GDM1 (cell line): ENCODE measurements at regions not wholly inside any gene's neighbourhood (a gene's known extent, or its start where the extent isn't known, plus 50 kb on each side); places are given as distances from the start of the nearest gene placed in this dataset.
"Not testable (repeated sequence)": the region's sequence is repeated elsewhere in the genome, so short reads cannot be mapped to it uniquely, and the experiment has no call there.

ENCODE experiments used
- DNase-seq: peaks from one replicate; lab custom pipeline; 2025; lab: John Stamatoyannopoulos, UW

DNA sequence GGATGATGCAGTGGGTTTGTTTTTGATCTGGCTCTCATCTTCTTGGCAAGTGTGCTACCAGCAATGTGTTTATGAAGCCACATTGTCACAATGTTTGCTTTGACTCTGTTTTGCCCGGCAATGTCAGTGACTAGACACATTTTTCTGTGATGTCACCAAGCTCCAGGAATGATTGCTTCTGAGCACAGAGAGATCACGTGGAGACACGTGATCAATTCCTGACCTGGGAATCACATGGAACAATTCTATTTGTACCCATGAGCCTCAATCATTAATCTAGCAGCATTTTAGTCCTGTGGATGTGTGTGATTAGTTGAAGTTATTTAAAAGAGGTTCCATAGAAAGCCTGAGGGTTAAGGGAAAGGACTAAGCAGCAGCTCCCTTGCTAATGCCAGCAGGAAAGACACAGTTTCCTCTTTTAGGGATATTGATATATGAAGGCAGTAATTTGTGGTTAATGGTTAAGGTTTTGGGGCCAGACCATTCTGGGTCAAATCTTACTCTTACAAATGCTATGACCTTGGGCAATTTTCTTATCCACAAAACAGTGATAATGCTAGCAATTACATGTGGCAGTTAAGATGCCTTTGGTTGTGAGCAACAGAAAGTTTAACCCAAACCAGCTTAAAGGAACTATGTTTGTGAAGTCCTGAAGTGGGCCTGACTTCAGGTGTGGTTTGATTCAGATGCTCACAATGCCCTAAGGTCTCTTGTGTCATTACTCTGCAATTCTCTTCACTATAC, 59.0 kb downstream of the FASLG start:
- DNase-seq = no peak

DNA sequence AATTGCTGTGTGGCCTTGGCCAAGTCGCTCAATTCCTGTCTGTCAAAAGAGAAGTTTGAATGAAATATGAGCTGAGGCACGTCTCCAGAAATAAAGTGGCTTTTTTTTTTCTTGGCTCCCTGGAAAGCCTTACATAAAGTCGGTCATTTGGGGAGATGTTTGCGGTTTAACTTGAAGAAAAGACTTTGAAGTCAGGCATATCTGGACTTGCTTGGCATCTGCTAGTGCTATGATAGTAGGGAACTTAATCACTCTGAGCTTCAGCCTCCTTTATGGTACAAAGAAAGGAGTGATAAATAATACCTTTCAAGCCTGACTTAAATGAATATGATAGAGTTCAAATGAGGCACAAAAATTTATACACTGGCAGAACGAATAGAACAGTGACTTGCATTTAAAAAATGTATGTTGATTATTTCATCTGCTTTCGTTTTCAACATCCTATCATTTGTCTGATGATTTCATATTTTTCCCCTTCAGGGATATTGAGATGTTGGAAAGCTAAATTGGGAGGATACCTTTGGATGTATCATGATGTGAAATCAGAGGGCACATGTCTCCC, 60.2 kb downstream of the FASLG start:
- peak; percentile 18 for DNase-seq

DNA sequence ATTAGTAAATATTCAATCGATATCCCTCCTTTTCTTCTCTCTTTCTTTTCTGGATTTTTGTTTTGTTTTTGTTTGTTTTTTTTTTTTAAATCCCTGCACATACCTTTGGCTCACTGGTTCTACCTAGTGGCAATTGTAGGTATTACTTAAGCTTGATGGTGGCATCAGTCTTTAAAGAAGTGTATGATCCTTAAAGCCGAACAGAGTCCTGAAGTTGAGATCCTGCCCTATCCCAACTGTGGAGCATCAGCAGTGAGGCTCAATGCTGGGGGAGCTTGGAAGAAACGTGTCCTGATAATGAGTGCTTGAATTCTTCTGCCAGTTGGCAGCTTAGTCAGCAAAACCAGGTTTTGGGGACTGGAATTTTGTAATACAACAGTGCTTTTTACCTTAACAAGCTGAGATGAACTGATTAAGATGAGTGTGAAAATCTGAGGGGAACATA, 60.8 kb downstream of the FASLG start:
- DNase-seq = peak; percentile 35

DNA sequence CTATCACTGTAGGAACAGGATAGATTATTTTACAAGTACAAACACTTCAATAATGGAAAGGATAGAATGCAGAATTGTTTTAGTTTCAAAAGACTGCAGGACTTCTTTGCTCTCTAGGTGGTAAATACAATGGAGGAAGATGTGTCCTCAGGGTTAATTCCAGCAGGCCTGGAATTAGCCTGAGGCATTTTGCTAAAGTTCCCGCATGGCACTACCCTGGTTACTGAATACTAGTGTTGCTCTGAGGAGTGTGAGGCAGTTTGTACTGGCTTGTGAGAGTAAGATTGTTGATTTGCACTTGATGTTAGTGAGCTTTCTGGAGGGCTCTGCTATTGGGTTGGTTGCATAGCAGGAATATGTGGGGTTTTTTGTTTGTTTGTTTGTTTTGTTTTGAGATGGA, 61.4 kb downstream of the FASLG start:
- DNase-seq = no peak

DNA sequence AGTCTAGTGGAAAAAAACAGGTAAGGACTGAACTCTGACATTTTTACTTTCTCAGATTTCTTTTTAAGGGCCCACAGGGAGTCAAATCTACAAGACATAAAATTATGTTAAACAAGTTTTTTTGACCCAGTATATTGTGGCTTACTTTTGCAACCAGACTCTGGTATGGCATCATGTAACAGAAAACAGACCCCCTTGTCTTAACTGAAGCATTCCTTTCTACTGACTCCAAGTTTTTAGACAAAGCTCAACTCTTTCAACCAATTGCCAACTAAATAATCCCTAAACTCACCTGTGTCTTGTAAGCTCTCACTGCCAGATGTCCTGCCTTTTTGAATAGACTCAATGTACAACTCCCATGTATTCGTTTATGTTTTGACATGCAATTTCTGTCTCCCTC, 64.3 kb downstream of the FASLG start:
- DNase-seq = no peak

DNA sequence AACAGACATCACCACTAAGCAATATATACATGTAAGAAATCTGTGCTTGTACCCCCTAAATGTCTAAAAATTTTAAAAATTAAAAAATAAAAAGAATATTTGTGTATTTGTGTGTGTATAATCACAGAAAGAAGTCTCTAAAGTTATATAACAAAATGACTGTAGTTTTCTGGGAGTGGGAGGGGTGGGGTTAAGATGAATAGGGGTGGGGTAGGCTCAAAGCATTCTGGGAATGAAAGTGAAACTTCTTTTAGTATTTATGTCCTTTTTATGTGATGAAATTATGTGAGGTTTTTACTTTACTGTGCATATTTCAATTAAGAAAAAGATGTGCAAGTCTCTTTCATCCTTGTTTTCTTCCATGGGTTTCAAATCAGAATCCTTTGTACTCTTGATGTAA, 65.3 kb downstream of the FASLG start:
- no peak for DNase-seq

DNA sequence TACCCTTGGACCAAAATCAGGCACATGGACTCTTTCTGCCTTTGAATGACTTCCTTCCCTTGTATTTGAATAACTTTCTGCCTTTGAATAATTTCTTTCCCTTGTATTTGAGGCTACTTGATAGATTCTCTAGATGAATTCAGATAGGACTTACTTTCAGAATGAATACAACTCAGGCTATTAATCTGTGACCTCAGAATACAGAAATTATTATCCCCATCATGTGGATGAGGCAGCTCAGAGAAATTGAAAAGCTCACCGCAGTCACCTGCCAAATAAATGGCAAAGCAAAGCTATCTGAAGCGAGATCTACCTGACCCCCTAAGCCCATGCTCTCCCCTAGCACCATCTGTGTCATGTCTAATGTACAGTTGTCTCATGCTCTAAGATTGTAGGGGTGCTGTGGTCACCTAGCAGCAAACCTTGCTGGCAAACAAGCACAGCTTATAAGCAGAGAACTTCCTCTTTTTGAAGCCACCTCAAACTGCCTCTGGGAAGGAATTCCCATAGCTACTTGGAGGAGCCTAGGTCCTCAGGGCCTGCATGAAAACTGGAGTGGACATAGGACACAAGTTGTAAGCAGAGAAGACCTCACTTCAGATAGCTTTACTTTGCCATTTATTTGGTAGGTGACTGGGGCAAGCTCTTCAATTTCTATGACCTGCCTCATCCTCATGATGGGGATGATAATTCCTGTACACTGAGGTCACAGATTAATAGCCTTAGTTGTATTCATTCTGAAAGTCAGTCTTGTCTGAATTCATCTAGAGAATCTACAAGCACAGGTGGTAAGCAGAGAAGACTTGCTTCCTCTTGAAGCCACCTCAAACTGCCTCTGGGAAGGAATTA, 66.1 kb downstream of the FASLG start:
- peak; percentile 46 for DNase-seq

DNA sequence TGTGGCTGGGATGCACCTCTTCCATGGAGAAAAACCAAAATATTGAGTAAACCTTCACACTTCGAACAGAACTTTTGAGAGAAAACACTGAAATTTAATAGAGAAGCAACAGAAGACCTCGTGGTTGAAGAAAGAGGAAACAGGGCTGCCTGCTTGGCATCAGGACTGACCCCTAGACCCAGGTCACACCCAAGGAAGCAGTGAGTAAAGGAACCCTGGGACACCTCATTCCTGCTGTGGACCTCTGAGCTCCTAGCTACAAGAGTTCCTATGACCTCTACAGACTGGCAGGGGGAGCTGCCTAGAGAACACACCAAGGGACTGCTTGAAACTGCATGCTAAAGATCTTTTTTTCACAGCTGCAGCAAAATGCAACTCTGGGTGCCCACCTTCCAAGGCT, 67.8 kb downstream of the FASLG start:
- peak; percentile 5 for DNase-seq

DNA sequence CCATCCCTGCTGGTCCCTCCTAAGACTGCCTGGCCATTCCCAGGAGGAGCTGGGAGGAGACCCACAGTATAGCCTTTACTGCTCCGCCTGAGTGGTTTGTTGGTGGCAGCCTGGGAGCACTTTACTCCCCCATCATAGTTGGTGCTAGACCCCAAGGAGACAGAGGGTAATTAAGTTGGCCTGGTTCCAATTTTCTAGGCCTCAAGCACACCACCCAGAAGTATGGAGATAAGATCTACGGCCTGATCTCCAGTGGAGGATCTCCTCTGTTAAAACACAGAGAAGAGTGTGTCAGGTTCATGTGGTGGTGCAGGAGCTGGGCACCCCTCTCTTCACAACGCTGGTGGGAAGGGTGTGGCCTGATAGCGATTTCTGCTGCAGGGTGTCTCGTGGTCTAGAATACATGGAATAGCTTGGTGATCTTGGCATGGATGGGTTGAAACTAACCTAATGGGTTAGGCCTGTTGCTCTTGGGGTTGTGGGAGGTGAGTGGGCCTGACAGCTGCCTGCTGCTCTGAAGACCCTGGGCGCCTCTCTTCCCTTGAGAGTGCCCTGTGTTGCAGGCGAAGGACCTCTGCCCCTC, 68.5 kb downstream of the FASLG start:
- no peak for DNase-seq

DNA sequence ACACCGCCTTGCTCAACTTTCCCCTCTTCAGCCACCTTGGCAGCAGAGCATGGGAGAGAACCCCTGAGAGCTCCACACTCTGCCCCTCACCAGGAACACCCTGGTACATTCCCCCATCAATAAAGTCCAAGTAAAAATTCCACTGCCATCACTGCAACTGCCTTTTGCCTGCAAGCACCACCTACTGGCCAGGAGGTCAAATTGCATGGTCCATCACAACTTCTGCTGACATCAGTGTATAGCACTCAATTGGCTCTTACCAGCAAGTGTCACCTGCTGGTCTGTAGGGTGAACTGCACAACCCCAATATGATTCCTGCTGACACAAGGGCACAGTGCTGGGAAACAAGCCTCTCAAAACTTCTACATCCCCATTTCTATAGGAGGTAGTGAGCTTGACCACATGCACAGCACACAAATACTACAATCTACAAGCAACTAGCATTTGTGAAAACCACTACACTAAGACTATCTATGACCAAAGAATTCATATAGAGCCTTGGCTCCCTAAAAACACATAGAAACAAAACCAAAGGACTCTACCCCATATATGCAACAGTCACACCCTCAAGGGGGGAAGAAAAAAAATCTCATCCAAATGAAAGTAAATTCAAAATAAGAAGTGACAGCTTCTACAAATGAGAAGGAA, 69.2 kb downstream of the FASLG start:
- peak; percentile 41 for DNase-seq

DNA sequence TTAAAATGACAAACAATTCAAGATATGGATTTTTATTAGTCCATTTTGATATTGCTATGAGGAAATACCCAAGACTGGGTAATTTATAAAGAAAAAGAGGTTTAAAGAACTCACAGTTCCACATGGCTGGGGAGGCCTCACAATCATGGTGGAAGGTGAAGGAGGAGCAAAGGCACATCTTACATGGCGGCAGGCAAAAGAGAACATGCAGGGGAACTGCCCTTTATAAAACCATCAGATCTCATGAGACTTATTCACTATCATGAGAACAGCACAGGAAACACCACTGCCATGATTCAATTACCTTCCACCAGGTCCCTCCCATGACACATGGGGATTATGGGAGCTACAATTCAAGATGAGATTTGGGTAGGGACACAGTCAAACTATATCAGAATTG, 69.8 kb downstream of the FASLG start:
- DNase-seq = not testable (repeated sequence)

DNA sequence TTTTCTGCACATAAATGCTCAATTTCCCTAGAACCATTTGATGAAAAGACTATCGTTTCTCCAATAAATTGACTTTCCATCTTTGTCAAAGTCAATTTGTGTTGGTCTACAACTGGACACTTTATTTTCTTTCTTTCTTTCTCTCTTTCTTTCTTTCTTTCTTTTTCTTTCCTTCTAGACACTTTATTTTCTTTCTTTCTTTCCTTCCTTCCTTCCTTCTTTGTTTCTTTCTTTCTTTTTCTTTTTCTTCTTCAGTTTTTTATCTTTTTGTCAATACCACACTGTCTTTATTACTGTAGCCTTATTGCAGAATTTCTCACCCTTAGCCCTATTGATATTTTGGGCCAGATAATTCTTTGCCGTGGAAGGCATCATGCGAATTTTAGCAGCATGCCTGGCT, 73.5 kb downstream of the FASLG start:
- DNase-seq = no peak

DNA sequence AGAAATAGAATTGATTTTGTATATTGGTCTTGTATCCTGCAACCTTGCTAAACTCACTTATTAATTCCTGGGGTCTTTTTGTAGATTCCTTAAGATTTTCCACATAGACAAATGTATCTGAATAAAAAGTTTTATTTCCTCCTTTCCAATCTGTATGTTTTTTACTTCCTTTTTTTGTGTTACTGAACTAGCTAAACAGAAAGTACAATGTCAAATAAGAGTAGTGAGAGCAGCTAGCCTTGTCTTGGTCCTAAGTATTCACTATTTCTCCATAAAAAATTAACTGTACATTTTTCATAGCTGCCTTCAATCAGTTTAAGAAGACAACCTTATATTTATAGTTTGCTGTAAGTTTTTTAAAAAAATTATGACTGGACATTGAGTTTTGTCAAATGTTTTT, 74.9 kb downstream of the FASLG start:
- DNase-seq = no peak

DNA sequence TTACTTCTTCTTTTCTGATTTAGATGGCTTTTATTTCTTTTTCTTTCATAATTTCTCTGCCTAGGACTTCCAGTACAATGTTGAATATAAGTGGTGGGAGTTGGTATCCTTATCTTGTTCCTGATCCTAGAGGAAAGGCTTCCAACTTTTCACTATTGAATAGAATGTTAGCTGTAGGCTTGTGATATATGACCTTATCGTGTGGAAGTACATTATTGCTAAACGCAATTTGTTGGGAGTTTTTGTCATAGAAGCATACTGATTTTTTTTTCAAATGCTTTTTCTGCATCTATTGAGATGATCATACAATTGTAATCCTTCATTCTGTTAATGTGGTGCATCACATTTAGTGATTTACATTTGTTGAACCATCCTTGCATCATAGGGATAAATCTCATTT, 79.5 kb downstream of the FASLG start:
- DNase-seq = no peak

DNA sequence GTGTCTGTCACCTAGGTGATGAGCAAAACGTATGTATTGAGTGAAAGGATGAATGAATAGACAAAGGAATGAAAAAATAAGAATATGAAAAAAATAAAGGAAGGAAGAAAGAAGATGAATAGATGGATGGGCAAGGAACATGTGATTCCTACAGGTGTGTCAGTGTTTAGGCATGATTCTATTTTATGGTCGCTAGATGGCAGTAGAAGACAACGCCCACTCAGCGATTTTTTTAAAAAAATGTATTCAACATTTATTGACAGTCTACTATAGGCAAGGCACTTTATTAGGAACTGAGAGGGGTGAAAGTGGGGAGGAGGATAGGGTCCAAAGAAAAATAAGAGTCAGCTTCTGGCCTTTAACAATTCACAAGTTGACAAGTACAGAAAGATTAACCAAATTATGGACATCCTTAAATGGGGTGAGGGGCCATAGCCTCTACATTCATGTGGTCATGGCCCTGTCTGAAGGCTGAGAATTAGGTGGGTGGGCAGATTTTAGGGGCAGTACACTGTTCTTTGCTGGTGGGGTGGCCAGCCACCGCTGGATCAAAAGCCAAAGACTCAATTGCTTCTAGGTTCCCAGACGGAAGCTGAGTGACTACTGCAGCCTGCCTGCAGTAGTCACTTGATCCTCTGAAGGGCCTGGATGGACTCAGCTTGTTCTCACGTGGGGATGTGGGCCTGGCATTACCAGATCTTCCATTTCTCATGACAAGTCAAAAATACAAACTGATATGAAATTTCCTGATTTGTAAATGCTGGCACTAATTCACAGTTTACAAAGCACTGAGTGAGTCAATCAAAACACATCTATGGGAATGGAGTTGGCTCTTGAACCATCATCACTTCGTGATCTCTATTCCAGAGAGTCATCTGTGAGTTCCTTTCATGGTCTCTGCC, 83.9 kb downstream of the FASLG start:
- DNase-seq = peak; percentile 10

DNA sequence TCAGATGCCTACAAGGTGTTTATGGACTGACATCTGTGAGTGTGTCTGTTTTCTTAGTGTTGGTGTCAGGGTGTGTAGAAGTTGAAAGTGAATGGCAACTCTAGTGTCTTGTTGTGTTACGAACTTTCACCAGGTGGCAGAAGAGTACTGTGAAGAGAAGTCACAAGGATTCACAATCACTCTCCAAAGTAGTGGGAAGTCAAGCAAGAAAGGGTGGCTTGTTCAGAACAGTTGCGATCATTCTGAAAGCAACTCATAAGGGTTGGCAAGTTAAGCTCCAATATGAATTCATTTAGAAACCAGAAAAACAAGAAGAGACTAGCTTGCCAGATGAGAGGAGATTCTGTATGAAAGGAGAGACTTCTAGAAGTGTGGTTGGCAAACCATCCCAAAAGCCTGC, 86.1 kb downstream of the FASLG start:
- peak; percentile 67 for DNase-seq

DNA sequence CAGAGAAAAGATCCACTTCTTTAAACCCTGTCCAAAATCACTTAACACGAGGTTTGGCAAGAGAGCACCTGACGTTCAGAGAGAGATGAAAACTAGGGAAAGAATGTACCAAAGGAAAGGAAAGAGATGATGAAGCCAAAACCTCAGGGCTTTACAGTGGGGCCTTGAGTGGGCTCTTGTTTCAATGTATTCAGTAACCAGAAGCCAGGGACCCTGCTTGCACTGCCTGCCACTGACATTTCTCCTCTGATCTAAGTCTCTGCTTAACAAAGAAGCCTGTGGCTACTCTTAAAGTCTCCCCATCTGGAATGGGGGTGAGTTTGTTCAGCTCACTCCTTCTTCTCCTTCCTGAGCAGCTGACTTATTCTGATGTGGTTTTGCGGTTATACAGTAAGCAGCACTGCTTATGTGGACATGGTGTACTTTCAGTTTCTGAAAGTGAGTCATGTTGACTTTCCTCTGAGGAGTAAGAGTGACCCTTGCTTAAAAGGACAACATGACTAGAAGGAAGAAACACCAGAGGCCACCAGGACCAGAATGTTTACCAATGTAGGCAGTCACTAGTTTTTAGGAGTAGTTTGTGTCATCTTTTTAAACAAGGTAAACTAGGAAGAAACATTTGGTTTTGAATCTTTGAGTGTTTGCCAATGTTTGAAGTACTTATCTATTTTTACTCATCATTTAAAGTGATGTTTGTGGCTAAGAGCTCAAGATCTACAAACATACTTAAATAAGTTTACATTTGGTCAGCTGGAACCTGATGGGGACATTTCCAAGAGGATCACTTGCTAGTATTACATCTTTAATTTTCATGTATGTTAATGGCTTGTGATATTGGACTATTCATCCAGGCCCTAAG, 87.4 kb downstream of the FASLG start:
- DNase-seq = peak; percentile 74

DNA sequence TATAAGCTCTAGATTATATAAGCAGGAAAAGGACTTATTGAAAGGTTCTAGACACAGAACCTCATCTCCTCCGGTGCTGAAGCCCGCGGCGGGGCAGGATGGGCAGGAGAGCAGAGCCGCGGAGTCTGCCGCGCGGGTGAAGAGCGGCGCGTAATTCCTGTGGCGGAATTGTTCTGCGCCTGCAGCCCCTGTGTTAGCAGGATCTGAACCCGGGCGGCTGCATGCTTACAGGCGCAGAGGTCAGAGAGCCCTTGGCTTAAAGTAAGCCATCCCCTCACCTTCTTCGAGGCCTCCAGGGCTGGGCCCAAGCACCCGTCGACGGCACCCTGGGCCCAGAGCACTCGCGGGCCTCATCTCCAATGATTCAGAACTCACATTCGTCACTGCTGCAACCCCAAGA, 89.3 kb downstream of the FASLG start:
- DNase-seq = no peak

DNA sequence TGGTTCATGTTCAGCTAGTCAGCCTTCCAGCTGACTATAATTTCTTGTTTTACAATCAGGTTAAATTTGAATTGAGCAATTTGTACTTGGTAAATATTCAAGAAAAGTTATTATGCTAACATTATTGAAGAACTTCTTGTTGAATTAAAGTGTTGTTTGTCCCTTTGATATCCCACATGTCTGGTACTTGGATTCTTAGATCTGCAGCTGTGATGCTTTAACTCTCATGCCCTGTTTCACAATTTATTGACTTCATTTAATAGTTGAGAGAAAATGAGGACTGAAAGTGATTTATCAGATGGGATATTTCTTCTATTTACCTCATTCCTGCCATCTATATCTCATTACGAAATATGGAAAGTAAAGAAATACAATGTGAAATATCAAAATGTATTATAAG, 92.8 kb downstream of the FASLG start:
- DNase-seq = no peak

DNA sequence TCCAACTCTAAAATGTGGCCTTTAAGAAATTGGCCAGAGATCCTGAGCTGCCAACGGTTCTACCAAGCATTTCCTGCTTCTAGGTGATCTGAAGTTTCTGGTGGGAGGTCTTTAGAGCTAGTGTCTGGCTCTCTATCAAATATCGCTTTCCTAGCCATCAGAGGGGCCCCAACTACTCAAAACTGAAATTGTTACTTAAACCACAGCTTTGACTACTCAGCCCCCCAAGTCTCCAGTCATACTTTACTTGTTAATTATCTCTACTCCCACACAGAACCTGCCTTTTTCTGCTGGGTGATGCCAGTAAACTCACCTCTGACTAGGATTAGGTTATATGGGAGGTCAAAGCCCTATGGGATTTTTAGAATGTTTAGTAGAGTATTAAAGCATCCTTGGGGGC, 95.1 kb downstream of the FASLG start:
- DNase-seq = no peak
